ENCODE measurements at regions not wholly inside any gene's neighbourhood (a gene's known extent, or its start where the extent isn't known, plus 50 kb on each side); places are given as distances from the start of the nearest gene placed in this dataset.

DNA sequence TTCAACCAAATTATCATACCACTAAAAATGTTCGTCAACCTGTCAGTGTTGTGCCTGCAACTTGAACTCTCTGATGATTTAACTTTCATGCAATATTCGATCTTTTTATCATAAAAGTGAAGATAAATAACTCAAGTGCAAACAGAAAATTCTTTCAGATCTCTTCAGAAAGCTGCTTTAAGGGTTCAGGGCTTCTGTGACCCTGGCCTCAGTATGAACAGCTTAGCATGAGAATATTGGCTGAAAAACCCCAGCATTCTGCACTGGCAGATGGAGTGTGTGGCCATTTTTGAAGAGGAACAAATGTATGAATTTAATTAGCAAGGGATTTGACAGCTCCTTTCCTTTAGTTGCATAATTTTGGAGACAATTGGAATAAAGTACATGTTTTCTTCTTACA is 851.4 kb upstream of the SOX11 start:
- DNase-seq (ENCODE audit: low spot score): no peak
- H3K4me1 ChIP-seq (ENCODE audit: control insufficient read depth in 1 of 2, low read depth in 2 of 2): no peaks in the 10 kb centered on the region

DNA sequence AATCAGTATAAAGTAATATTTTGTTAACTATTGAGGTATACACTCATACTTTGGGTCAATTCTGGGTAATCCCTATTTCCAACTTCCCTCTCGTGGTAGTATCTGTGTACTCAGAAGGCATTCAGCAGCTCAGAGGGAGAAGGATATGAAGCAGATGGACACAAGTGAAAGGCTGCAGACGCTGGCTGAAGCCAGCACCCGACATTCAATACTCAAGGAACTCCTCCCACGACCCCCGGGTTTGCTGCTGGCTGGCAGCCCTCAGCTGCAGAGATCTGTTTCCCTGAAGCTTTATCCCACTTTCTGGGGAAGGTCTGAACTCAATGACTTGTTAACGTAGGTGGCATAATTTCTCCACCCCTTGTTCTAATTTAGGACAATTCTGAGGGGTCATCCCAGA is 847.3 kb upstream of the SOX11 start:
- Histone ChIP-seq H3K9me3 (no peaks in the 10 kb centered on the region), H3K27me3 (replicated peaks; ENCODE audit: insufficient read depth) (no peaks in the 10 kb centered on the region), H3K27ac (no peak overlapping the region), H3K4me1 (ENCODE audit: control insufficient read depth in 1 of 2, low read depth in 2 of 2) (no peaks in the 10 kb centered on the region), H3K4me3 (no peak overlapping the region), H3K36me3 (no peaks in the 10 kb centered on the region)
- TF ChIP-seq, protein P1, sequence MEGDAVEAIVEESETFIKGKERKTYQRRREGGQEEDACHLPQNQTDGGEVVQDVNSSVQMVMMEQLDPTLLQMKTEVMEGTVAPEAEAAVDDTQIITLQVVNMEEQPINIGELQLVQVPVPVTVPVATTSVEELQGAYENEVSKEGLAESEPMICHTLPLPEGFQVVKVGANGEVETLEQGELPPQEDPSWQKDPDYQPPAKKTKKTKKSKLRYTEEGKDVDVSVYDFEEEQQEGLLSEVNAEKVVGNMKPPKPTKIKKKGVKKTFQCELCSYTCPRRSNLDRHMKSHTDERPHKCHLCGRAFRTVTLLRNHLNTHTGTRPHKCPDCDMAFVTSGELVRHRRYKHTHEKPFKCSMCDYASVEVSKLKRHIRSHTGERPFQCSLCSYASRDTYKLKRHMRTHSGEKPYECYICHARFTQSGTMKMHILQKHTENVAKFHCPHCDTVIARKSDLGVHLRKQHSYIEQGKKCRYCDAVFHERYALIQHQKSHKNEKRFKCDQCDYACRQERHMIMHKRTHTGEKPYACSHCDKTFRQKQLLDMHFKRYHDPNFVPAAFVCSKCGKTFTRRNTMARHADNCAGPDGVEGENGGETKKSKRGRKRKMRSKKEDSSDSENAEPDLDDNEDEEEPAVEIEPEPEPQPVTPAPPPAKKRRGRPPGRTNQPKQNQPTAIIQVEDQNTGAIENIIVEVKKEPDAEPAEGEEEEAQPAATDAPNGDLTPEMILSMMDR (IDR thresholded peaks at IDR 0.05): no peak
- ATAC-seq (ENCODE audit: insufficient number of reproducible peaks, low FRiP score, low read depth) (no peak), DNase-seq (ENCODE audit: low spot score) (no peak)

More for the DNA sequence above, 851.4 kb upstream of the SOX11 start:
- Histone ChIP-seq H3K27ac (no peak overlapping the region), H3K36me3 (no peaks in the 10 kb centered on the region), H3K4me3 (no peak overlapping the region), H3K27me3 (replicated peaks; ENCODE audit: insufficient read depth) (no peaks in the 10 kb centered on the region), H3K9me3 (no peaks in the 10 kb centered on the region)
- ATAC-seq (ENCODE audit: insufficient number of reproducible peaks, low FRiP score, low read depth): no peak
- TF ChIP-seq, protein P1 (IDR thresholded peaks at IDR 0.05): no peak

DNA sequence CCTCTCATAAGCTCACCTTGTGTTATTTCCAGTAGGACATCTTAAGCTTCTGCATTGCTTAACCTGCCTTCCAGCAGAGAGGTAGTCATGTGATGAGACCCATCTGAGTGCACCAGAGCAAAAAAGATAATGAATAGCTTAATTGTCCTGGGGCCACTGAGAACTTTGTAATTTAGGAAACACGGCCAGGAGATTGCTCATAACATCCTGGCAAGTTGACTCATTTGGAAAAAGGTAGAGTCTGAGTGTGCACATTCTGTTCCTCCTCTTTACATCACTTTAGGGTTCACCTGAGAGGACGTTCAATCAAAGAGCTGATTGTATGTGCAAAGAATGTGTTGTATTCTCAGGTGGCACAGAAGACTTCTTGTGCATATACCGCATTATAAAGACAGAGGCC is 830.2 kb upstream of the SOX11 start:
- TF ChIP-seq, protein P1 (IDR thresholded peaks at IDR 0.05): no peak
- no peaks in the 10 kb centered on the region for H3K36me3 ChIP-seq
- H3K4me1 ChIP-seq (ENCODE audit: control insufficient read depth in 1 of 2, low read depth in 2 of 2): no peaks in the 10 kb centered on the region
- H3K4me3 ChIP-seq: no peak overlapping the region
- H3K9me3 ChIP-seq: no peaks in the 10 kb centered on the region
- no peak for ATAC-seq (ENCODE audit: insufficient number of reproducible peaks, low FRiP score, low read depth)
- no peak overlapping the region for H3K27ac ChIP-seq
- DNase-seq (ENCODE audit: low spot score): no peak
- H3K27me3 ChIP-seq (replicated peaks; ENCODE audit: insufficient read depth): no peaks in the 10 kb centered on the region

DNA sequence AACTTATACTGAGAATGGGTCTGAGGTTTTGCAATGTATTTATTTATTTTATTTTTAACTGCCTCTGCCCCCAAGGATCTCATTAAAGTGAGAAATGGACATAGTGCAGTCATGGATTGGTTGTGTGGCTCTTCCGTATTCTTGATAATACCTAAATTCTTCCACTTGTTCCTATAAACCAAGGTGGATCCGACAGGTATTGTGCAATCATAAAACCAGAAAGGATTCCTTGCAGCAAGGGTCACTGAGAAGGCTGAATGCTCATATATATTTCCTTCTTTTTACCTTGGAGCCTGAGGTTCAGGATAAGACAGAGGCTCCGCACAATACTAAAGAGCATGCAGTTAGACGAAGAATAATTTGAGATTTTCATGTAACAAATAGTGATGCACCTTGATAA is 826.0 kb upstream of the SOX11 start:
- no peaks in the 10 kb centered on the region for H3K27me3 ChIP-seq (replicated peaks; ENCODE audit: insufficient read depth)
- H3K4me1 ChIP-seq (ENCODE audit: control insufficient read depth in 1 of 2, low read depth in 2 of 2): no peaks in the 10 kb centered on the region
- no peak for ATAC-seq (ENCODE audit: insufficient number of reproducible peaks, low FRiP score, low read depth)
- H3K36me3 ChIP-seq: no peaks in the 10 kb centered on the region
- no peaks in the 10 kb centered on the region for H3K9me3 ChIP-seq
- DNase-seq (ENCODE audit: low spot score): no peak
- no peak overlapping the region for H3K4me3 ChIP-seq
- no peak overlapping the region for H3K27ac ChIP-seq
- TF ChIP-seq, protein P1 (IDR thresholded peaks at IDR 0.05): no peak

DNA sequence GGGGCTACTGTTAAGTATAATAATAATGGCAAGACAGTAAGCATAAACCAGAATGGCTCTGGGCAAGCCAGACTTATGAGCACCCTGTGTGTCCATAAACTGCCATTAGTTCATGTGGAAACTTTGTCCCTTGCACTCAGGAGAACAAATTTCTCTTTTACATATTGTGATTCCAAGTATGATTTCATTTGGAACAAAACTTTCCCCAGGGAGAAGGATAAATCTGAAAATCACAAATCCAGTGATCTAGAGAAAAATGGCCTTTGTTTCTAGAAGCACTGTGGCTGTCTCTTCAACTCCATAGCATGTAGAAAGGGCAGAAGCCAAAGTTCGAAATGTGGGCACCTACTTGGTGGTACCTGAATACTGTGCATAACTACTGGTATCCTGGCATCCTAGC is 823.7 kb upstream of the SOX11 start:
- H3K9me3 ChIP-seq: no peaks in the 10 kb centered on the region
- H3K4me1 ChIP-seq (ENCODE audit: control insufficient read depth in 1 of 2, low read depth in 2 of 2): no peaks in the 10 kb centered on the region
- DNase-seq (ENCODE audit: low spot score) (no peak), ATAC-seq (ENCODE audit: insufficient number of reproducible peaks, low FRiP score, low read depth) (no peak)
- no peaks in the 10 kb centered on the region for H3K36me3 ChIP-seq
- H3K4me3 ChIP-seq: no peak overlapping the region
- TF ChIP-seq, protein P1 (IDR thresholded peaks at IDR 0.05): no peak
- no peak overlapping the region for H3K27ac ChIP-seq
- no peaks in the 10 kb centered on the region for H3K27me3 ChIP-seq (replicated peaks; ENCODE audit: insufficient read depth)

All from thoracic aorta (tissue), 2 donors.